ENCODE measurements at regions not wholly inside any gene's neighbourhood (a gene's known extent, or its start where the extent isn't known, plus 50 kb on each side); places are given as distances from the start of the nearest gene placed in this dataset.
"Not testable (repeated sequence)": the region's sequence is repeated elsewhere in the genome, so short reads cannot be mapped to it uniquely, and the experiment has no call there.

GRCh38 chr7:32803406-32804141 lies 88.0 kb downstream of the KBTBD2 start:
- no peak overlapping the region for H2AFZ ChIP-seq (ENCODE audit: low read length)
- H3K36me3 ChIP-seq (ENCODE audit: insufficient read depth, low read length), result no peaks in the 10 kb centered on the region
- no peak overlapping the region for H3K4me3 ChIP-seq (ENCODE audit: low read length, poor library complexity, severe bottlenecking)
- no peaks in the 10 kb centered on the region for H3K9me2 ChIP-seq (replicated peaks; ENCODE audit: low read depth, low read length)
- H3F3A ChIP-seq (ENCODE audit: low read depth), result no peaks in the 10 kb centered on the region
- H3K4me2 ChIP-seq (ENCODE audit: low read depth, low read length, poor library complexity, severe bottlenecking), result no peak overlapping the region
- TF ChIP-seq CTCF (conservative IDR thresholded peaks at IDR 0.05; ENCODE audit: low read length), result no peak
- no peak for TF ChIP-seq EZH2phosphoT487 (IDR thresholded peaks at IDR 0.05; ENCODE audit: borderline replicate concordance)
- peaks cover 5% of the 10 kb centered on the region; the same call in 1 of the 2 replicates for H3K9me3 ChIP-seq (ENCODE audit: insufficient read depth, low read depth, low read length)
- H3K27me3 ChIP-seq (ENCODE audit: insufficient read depth, low read length, poor library complexity, severe bottlenecking), result no peaks in the 10 kb centered on the region
- no peaks in the 10 kb centered on the region for H4K20me1 ChIP-seq (ENCODE audit: insufficient read depth, low read length, poor library complexity, severe bottlenecking)
- H3K9ac ChIP-seq (ENCODE audit: low read depth, low read length, poor library complexity, severe bottlenecking), result no peak overlapping the region
- H3K4me1 ChIP-seq (ENCODE audit: insufficient read depth, low read length, poor library complexity, severe bottlenecking), result no peaks in the 10 kb centered on the region
- H3K79me2 ChIP-seq (ENCODE audit: insufficient read depth, low read length), result no peaks in the 10 kb centered on the region

GRCh38 chr7:32802305-32802910 lies 89.2 kb downstream of the KBTBD2 start:
- H3K9me2 ChIP-seq (replicated peaks; ENCODE audit: low read depth, low read length), result no peaks in the 10 kb centered on the region
- TF ChIP-seq CTCF (conservative IDR thresholded peaks at IDR 0.05; ENCODE audit: low read length) (no peak), EZH2phosphoT487 (IDR thresholded peaks at IDR 0.05; ENCODE audit: borderline replicate concordance) (no peak)
- no peaks in the 10 kb centered on the region for H4K20me1 ChIP-seq (ENCODE audit: insufficient read depth, low read length, poor library complexity, severe bottlenecking)
- H3K4me2 ChIP-seq (ENCODE audit: low read depth, low read length, poor library complexity, severe bottlenecking), result no peak overlapping the region
- no peaks in the 10 kb centered on the region for H3K4me1 ChIP-seq (ENCODE audit: insufficient read depth, low read length, poor library complexity, severe bottlenecking)
- no peaks in the 10 kb centered on the region for H3K79me2 ChIP-seq (ENCODE audit: insufficient read depth, low read length)
- no peak overlapping the region for H3K4me3 ChIP-seq (ENCODE audit: low read length, poor library complexity, severe bottlenecking)
- peaks cover 5% of the 10 kb centered on the region; the same call in 1 of the 2 replicates for H3K9me3 ChIP-seq (ENCODE audit: insufficient read depth, low read depth, low read length)
- no peak overlapping the region for H3K9ac ChIP-seq (ENCODE audit: low read depth, low read length, poor library complexity, severe bottlenecking)
- H3F3A ChIP-seq (ENCODE audit: low read depth), result no peaks in the 10 kb centered on the region
- no peaks in the 10 kb centered on the region for H3K27me3 ChIP-seq (ENCODE audit: insufficient read depth, low read length, poor library complexity, severe bottlenecking)
- H3K36me3 ChIP-seq (ENCODE audit: insufficient read depth, low read length), result no peaks in the 10 kb centered on the region
- no peak overlapping the region for H2AFZ ChIP-seq (ENCODE audit: low read length)

GRCh38 chr7:32793053-32793452 lies 98.5 kb downstream of the KBTBD2 start:
- not testable (repeated sequence) for H3K36me3 ChIP-seq (ENCODE audit: insufficient read depth, low read length); H3K9me3 ChIP-seq (ENCODE audit: insufficient read depth, low read depth, low read length); H3K27me3 ChIP-seq (ENCODE audit: insufficient read depth, low read length, poor library complexity, severe bottlenecking); H3F3A ChIP-seq (ENCODE audit: low read depth); H3K4me1 ChIP-seq (ENCODE audit: insufficient read depth, low read length, poor library complexity, severe bottlenecking); H4K20me1 ChIP-seq (ENCODE audit: insufficient read depth, low read length, poor library complexity, severe bottlenecking); H3K4me2 ChIP-seq (ENCODE audit: low read depth, low read length, poor library complexity, severe bottlenecking); H3K79me2 ChIP-seq (ENCODE audit: insufficient read depth, low read length); H3K9me2 ChIP-seq (replicated peaks; ENCODE audit: low read depth, low read length); H2AFZ ChIP-seq (ENCODE audit: low read length); H3K4me3 ChIP-seq (ENCODE audit: low read length, poor library complexity, severe bottlenecking); H3K9ac ChIP-seq (ENCODE audit: low read depth, low read length, poor library complexity, severe bottlenecking)

- not testable (repeated sequence) for H3K4me1 ChIP-seq (ENCODE audit: insufficient read depth, low read length, poor library complexity, severe bottlenecking); H2AFZ ChIP-seq (ENCODE audit: low read length); H3K27me3 ChIP-seq (ENCODE audit: insufficient read depth, low read length, poor library complexity, severe bottlenecking); H3K9ac ChIP-seq (ENCODE audit: low read depth, low read length, poor library complexity, severe bottlenecking); H3K36me3 ChIP-seq (ENCODE audit: insufficient read depth, low read length); H4K20me1 ChIP-seq (ENCODE audit: insufficient read depth, low read length, poor library complexity, severe bottlenecking); H3K9me3 ChIP-seq (ENCODE audit: insufficient read depth, low read depth, low read length); H3K79me2 ChIP-seq (ENCODE audit: insufficient read depth, low read length); H3K4me2 ChIP-seq (ENCODE audit: low read depth, low read length, poor library complexity, severe bottlenecking); H3K9me2 ChIP-seq (replicated peaks; ENCODE audit: low read depth, low read length); H3F3A ChIP-seq (ENCODE audit: low read depth); H3K4me3 ChIP-seq (ENCODE audit: low read length, poor library complexity, severe bottlenecking)
Measured at GRCh38 chr7:32790766-32791430, 100.7 kb downstream of the KBTBD2 start.

GRCh38 chr7:32789266-32789665 lies 102.3 kb downstream of the KBTBD2 start:
- not testable (repeated sequence) for H2AFZ ChIP-seq (ENCODE audit: low read length); H3K9me2 ChIP-seq (replicated peaks; ENCODE audit: low read depth, low read length); H3K4me3 ChIP-seq (ENCODE audit: low read length, poor library complexity, severe bottlenecking); H3K27me3 ChIP-seq (ENCODE audit: insufficient read depth, low read length, poor library complexity, severe bottlenecking); H3K79me2 ChIP-seq (ENCODE audit: insufficient read depth, low read length); H3K4me1 ChIP-seq (ENCODE audit: insufficient read depth, low read length, poor library complexity, severe bottlenecking); H3K9ac ChIP-seq (ENCODE audit: low read depth, low read length, poor library complexity, severe bottlenecking); H3F3A ChIP-seq (ENCODE audit: low read depth); H4K20me1 ChIP-seq (ENCODE audit: insufficient read depth, low read length, poor library complexity, severe bottlenecking); H3K9me3 ChIP-seq (ENCODE audit: insufficient read depth, low read depth, low read length); H3K4me2 ChIP-seq (ENCODE audit: low read depth, low read length, poor library complexity, severe bottlenecking); H3K36me3 ChIP-seq (ENCODE audit: insufficient read depth, low read length)

Measured in Loucy (cell line).